ENCODE measurements at regions not wholly inside any gene's neighbourhood (a gene's known extent, or its start where the extent isn't known, plus 50 kb on each side); places are given as distances from the start of the nearest gene placed in this dataset.

DNA sequence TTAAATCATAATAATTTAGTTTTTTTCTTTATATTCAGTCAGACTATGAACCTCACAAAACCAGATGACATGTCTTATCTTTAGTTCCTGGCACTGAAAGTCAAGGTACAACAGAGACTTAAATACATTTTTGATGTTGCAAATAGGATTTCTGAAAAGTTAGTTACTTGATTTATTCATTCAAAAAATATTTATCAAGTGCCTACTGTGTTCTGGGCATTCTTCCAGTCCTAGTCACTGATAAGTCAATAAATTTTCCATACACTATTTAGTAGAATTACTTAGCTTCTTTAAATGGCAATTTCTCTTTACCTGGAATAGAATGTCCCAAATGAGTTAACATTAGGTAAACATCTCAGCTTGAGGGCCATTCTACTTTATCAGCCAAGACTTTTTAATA is 938.3 kb upstream of the PCDH9 start:
- no peak for DNase-seq (ENCODE audit: extremely low read depth, low read depth)
- TF ChIP-seq, protein P1, sequence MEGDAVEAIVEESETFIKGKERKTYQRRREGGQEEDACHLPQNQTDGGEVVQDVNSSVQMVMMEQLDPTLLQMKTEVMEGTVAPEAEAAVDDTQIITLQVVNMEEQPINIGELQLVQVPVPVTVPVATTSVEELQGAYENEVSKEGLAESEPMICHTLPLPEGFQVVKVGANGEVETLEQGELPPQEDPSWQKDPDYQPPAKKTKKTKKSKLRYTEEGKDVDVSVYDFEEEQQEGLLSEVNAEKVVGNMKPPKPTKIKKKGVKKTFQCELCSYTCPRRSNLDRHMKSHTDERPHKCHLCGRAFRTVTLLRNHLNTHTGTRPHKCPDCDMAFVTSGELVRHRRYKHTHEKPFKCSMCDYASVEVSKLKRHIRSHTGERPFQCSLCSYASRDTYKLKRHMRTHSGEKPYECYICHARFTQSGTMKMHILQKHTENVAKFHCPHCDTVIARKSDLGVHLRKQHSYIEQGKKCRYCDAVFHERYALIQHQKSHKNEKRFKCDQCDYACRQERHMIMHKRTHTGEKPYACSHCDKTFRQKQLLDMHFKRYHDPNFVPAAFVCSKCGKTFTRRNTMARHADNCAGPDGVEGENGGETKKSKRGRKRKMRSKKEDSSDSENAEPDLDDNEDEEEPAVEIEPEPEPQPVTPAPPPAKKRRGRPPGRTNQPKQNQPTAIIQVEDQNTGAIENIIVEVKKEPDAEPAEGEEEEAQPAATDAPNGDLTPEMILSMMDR (IDR thresholded peaks at IDR 0.05; ENCODE audit: low read depth, low read length) = no peak

DNA sequence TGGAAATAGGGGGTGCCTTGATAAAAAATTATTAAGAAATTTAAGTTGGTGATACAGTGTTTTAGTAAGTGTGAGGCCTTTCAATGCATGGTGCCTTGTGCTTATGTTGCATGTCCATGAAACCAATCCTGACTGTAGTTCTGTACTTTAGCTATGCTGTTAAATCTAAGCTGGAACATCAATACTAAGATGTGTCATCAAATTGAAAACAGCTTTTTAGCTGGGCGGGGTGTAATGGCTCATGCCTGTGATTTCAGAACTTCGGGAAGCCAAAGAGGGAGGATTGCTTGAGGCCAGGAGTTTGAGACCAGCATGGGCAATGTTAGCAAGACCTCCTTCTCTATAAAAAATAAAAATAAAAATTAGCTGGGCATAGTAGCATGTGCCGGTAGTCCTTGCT is 930.3 kb upstream of the PCDH9 start:
- TF ChIP-seq, protein P1 (IDR thresholded peaks at IDR 0.05; ENCODE audit: low read depth, low read length) = no peak

DNA sequence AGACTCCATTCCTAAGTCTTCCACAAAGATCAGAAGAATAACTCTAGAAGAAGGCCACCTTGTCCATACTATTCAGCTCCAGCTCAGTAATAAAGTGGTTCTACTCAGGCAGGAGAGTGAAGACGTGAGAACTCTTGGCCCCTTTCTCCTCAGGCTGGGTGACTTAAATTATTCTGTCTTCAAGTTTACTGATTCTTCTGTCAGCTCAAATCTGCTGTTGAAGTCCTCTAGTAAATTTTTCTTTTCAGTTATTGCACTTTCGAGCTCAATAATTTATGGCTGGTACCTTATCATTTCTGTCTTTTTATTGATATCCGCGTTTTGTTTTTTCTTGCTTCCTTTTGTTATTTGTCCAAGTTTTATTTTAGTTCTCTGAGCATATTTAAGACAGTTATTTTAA is 922.3 kb upstream of the PCDH9 start:
- TF ChIP-seq, protein P1 (IDR thresholded peaks at IDR 0.05; ENCODE audit: low read depth, low read length) = no peak
- no peak for DNase-seq (ENCODE audit: extremely low read depth, low read depth)

More for the DNA sequence above, 930.3 kb upstream of the PCDH9 start:
- DNase-seq (ENCODE audit: extremely low read depth, low read depth) = no peak

DNA sequence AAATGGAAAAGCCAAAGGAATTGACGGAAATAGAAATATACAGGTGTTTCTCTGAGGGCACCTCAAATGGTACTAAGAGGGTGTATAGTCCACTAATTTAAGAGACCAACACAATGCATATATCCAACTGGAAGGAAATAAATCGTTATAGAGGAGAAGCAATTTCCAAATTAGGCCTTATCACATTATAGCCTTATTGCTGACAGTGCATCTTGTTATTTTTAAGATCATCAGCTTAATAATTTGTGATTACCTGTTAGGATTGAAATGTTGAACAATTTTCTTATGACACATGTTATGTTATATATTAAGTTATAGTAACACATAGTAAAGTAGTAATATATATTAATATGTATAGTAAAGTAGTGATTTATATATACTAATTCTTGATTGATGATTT is 915.7 kb upstream of the PCDH9 start:
- DNase-seq (ENCODE audit: extremely low read depth, low read depth) = no peak
- TF ChIP-seq, protein P1 (IDR thresholded peaks at IDR 0.05; ENCODE audit: low read depth, low read length) = no peak

DNA sequence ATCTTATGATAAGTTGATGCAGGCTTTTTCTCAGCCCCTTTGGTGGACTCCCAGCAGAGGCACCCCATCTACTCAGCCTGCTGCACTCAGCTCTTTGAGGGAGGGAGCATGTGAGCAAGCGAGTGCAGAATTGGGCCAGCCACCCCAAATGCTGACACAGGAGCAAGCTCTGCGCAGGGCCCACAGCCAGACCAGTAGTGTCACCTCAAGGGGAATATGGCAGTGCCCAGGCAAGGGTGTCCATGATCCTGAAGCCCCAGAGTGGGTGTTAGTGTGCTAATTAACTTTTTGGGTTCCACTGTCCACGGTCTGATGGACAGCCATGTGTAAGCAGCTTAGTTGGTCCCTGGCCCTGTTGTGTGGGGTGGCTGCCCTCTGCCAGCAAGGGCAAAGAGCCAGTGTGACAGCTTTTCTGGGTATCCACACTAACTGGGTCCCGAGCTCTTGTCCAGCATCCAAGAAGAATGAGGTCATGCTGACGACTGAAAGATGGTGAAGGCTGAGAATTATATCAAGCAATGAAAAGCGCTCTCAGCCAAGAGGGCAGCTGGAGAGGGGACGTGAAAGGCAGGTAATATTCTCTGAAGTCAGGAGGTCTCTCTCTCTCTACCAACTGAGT is 898.3 kb upstream of the PCDH9 start:
- TF ChIP-seq, protein P1 (IDR thresholded peaks at IDR 0.05; ENCODE audit: low read depth, low read length) = no peak
- no peak for DNase-seq (ENCODE audit: extremely low read depth, low read depth)

DNA sequence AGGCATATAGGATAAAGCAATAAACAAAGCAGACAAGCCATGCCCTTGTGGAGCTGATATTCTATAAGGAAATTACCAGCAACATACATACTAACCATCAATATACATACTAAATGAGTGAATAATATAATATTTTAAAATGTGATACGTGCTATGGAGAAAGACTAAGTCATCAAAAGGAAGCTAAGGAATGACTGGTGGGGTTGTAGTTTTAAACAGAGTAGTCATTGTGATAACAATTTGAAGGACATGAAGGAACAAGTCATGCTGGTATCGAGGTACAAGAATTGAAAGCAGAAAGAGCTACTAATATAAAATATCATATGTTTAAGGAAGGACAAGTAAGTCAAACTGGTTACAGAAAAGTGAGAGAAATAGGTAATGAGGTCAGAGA is 894.9 kb upstream of the PCDH9 start:
- TF ChIP-seq, protein P1 (IDR thresholded peaks at IDR 0.05; ENCODE audit: low read depth, low read length) = no peak
- DNase-seq (ENCODE audit: extremely low read depth, low read depth) = no peak

DNA sequence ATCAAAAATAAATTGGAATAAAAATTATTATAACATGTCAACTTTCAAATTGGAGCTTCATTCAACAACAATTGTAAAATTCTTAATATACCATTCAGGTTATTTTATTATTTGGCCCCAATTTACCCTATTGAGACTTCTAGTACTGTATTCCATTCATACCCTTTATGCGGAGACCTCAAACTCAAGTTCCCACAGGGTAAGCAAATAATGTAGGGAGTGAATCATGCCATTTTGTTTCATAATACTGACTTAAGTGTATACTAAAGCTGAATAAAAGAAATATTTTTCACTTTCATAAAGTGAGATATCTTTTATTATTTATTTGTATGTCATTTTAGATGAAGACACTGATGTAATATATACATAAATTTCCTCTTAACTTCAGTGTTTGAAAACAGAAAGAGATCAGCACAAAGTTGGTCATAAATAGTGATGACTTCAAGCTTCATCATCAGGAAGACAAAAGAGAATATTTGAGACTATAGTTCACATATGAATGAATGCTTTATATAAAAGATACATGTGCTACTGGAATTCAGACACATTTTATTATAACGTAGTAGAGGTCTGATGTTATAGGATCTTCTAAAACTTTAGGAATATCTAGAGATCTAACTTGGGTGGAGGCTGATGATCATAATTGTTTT is 894.4 kb upstream of the PCDH9 start:
- no peak for DNase-seq (ENCODE audit: extremely low read depth, low read depth)
- TF ChIP-seq, protein P1 (IDR thresholded peaks at IDR 0.05; ENCODE audit: low read depth, low read length) = no peak
